CD4-positive, alpha-beta T cell treated with Interleukin-6 for 4 hours (primary cell): ENCODE measurements at regions not wholly inside any gene's neighbourhood (a gene's known extent, or its start where the extent isn't known, plus 50 kb on each side); places are given as distances from the start of the nearest gene placed in this dataset.
"Not testable (repeated sequence)": the region's sequence is repeated elsewhere in the genome, so short reads cannot be mapped to it uniquely, and the experiment has no call there.

ENCODE experiments used
- DNase-seq: peaks from one replicate; pipeline ENCODE4 v3.0.0-alpha.2; 2020; ENCODE audit warnings: mixed read lengths

- no peak for DNase-seq
These were observed 476.6 kb downstream of the IRS2 start for GRCh38 chr13:109309625-109310363.

- no peak for DNase-seq
These were observed 479.4 kb downstream of the IRS2 start for GRCh38 chr13:109307027-109307426.

DNA sequence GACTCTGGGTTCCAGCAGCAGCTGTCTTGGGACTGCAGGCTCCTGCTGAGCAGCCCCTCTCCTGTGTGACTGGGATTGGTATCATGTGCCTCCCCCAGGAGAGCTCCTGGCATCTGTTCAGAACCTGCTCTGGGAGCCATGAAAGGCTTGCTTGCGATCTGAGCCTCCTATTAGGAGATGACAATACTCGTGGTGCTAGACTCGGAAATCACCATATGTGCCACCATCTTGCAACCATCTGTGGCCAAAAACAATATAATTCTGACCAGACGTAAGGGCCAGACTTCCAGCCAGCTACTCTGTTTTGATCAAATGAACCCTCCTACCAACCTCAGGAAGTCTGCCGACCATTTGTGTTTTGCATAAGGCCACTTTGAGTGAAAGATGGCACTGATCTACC is 484.7 kb downstream of the IRS2 start:
- DNase-seq = no peak

DNA sequence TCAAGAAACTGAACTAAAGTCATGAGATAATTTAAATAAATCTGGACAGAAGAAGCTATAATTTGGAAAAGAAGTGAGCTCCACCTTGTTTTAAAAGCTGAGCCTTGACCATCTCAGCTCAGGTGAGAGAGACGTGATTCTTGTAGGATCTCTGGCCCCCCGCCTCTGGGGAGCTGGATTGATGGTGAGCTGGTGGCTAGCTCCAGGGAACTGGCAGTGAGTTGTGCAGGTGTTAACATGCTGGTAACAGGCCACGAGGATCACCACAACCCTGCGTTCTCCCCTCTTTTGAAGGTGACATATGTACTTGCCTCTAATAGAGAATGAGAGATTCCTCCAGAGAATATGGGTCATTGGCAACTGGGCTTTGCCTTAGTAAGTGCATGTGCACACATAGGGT is 485.1 kb downstream of the IRS2 start:
- DNase-seq = no peak

GRCh38 chr13:109297628-109298027 is 488.8 kb downstream of the IRS2 start:
- no peak for DNase-seq

- no peak for DNase-seq
These were observed 493.2 kb downstream of the IRS2 start for GRCh38 chr13:109293166-109293565.

GRCh38 chr13:109288151-109288709 is 498.2 kb downstream of the IRS2 start:
- no peak for DNase-seq

DNA sequence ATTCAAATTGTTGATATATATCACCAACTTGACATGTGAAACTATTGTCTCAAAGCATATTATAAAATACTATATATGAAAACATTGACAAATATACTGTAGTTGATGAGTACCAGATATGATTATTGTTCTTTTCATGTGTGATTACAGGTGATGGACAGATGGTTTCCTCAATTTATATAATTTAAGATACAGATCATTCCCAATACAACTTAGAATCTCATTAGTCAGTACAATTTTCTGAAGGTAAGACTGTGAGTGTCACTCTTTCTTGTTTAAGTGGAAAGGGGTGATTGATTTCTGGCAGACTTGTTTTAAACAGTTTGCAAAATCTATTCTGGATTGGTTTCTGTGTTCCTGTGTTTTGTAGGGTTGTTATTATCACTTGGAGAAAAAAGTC is 498.8 kb downstream of the IRS2 start:
- no peak for DNase-seq

DNA sequence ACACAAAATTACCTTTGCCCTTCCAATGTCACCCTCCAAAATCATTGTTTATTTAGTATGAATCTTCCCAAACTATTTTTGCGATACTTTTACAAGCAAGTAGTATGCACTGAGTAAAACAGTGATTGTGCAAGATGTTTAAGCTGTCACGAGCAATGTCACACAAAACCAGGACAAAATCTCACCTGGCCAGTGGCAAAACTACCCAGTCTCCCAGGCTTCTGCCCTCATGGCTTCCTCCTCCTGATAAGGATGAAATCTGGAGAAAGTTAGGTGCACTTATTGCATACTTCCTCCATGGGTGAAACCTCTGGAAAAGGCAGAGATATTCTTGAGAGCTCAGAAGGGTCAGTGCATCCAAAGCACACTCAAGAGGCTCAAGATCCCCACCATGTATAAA is 500.8 kb downstream of the IRS2 start:
- no peak for DNase-seq

DNA sequence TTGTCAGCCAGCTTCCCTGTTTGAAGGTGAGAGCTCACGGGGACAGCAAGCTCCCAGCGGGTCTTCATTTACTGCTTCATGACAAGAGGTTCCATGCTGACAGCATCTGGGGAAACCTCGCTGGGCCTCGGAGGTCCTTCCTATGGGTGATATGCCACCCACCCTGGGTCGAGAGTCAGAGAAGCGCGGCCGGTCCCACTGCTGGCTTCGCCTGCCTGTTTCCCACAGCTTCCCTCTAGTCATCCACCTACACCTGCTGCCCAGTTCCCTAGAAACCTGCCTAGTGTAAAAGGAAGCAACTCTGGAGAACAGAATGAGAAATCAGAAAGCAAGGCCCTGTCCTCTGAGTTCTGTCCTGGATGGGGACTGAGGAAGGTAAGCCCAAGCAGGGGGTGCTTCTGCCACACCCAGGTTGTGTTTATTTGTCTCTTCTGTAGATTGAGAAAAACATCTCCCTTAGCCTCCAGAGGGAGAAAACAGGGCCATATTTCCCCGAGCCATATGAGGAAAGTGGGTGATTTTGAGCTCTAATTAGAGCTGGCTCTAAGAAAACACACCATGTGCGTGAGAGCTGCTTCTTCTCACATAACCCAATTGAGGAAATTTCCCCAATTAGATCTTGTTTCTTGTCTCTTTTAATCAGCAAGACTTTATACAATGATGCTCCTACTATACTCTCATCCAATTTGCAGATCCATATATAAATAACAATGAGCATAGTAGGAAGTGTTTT is 504.3 kb downstream of the IRS2 start:
- no peak for DNase-seq

DNA sequence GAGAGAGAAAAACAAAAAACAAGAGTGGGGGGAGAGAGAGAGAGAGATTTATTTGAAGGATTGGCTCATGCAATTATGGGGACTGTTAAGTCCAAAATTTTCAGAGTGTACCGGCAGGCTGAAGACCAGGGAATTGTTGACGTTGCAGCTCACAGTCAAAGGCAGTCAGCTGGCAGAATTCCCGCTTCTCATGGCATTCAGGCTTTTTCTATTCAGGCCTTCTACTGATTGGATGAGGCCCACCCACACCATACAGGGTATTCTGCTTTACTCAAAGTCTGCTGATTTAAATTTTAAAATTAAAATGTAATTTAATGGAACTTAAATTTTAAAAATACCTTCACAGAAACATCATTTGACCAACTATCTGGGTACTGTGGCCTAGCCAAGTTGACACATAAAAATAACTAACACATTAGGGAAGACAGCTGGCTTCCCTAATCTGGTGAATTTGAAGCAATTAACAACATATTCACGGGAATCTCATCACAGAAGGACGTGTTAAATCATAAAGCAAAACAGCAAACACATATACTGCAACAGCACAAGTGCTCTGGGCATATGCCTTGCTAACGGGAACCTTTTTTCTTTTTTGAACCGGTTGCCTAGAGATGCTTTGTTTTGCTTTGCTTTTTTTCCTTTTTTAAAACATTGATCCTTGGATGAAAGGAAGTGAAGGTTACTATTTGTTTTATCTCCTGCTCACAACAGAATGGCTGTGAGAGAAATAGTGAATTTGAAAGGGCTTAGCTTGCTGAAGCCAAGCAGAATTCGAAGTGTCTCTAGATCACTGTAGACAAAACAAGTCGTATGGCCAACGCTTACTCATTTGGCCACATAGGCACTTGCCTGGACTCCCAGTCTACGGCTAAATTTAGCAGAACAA is 505.1 kb downstream of the IRS2 start:
- no peak for DNase-seq

- no peak for DNase-seq
These were observed 510.1 kb downstream of the IRS2 start for GRCh38 chr13:109276261-109276660.

GRCh38 chr13:109275852-109276251 is 510.5 kb downstream of the IRS2 start:
- DNase-seq = no peak

DNA sequence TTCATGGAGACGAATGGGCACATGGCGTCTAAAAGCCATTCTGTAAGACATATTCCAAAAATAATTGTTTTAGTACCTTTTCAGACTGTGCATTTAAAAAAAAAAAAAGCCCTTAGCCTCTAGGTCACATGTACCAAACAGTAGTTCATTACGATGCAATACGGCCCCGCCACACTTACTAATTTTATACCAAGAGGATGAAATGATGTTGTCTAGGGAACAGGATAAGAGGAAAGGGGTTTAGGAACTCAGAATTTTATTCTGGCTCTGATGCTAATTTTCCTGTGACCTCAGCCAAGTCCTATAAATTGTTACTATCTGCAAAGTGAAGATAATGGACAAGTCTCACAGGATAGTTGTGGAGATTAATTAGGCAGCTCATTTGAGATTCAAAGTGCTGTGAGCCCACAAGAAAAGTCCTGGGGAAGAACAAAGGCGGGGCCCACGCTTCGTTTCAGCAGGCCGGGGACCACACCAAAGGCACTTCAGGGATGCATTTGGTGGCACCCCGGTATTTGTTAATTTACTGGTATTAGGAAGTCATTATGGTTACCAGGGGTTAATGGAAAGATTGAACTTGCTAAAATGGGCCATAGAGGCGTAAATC is 511.1 kb downstream of the IRS2 start:
- no peak for DNase-seq

DNA sequence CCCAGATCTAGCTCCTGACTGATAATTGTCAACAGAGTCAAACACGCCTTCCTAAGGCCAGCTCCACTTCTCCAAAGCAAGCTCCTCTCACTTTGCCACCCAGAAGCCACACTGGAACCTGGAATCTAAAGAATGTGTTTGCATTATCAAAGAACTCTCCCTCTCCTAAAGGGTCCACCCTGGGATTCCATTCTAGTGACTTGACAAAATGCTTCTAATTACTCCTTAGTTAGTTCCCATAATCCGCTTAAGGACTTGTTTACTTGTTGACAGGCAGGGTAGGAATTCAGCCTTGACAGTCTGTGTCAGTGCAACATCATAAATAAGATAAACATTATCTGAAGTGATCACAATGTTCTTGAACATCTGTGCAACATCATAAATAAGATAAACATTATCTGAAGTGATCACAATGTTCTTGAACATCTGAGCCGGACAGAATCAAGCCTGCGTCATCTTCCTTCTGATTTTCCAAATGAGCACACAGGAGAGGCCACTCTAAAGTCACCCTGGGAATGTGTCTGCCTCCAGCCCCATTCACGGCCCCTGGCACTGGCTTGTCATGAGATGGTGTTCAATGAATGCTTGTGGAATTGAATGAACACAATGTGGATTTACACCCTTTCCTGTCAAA is 512.1 kb downstream of the IRS2 start:
- DNase-seq = no peak

- no peak for DNase-seq
These were observed 513.0 kb downstream of the IRS2 start for GRCh38 chr13:109273326-109273751.

DNA sequence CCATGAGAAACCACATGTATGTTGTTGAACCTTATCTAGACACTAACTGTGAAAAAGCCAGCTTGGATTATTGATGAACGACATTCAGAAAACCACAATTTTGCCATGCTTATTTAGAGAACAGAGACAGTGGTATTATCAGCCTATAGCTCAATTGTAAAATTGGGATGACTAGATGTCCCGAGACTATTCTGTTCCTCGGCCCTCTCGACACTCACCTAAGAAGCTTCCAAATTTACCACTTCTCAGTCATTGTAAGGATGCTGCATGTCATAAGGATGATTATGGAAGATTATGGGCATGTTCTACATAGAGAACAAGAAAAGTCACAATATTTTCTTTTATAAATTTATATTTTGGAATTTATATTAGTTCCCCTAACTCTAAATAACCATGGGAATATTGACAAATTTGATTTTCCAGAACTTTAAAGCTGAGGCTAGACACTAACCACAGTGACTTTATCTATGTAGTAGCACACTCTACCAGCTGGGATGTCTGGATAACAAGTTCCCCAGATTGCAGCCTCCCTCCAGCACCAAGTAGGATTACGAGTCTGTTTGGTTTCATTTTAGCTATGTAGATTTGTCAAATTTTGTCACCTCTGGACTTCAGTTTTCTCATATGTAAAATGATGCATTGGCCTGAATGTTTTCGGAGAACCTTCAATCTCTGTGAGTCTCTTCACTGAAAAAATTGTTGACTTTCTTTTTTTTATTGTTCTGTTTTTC is 513.6 kb downstream of the IRS2 start:
- no peak for DNase-seq

DNA sequence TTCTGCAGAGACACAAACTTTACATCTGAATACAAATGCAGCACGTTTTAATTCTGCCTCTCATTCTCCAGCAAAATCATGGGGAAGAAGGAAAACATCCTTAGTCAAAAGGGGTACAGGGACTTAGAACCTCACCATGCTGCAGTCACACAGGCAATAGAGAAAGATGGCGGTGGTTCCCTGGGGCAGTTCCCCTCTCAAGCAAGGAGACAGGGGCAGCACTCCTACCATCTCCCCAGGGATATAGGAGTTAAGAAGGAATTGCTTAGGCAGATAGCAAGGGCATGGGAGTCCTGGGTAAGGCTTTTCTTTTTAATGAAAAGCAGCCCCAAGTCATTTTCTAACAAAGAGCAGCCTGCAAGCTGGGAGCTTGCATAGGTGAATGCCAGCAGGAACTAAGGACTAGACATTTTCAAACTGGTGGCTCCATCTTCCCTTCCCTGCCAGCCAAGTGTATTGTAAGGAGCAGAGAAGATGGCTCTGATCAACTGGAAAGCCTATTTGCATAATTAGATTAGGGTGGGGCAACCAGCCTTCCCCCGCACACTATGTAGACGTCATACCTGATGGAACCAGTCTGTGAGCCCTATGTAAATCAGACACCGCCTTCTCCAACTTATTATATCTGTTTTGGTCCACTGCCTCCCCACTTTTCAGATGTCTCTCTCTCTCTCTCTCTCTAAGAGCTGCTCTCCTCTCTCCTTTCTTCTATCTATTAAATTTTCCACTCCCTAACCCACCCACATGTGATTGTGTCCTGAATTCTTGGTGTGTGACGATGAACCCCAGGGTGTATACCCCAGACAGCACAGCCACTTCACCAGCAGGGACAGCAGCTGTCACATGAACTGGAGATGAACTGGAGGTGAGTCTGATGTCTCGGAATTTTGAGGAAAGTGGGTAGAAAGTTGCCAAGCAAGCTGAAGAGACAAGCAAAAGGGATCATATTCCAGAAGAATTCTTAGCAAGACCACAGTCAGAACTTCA is 514.5 kb downstream of the IRS2 start:
- no peak for DNase-seq

- no peak for DNase-seq
These were observed 515.3 kb downstream of the IRS2 start for GRCh38 chr13:109271061-109271460.

GRCh38 chr13:109269381-109269780 is 517.0 kb downstream of the IRS2 start:
- not testable (repeated sequence) for DNase-seq
